Retinal pigment epithelial cell (primary cell): ENCODE measurements at regions not wholly inside any gene's neighbourhood (a gene's known extent, or its start where the extent isn't known, plus 50 kb on each side); places are given as distances from the start of the nearest gene placed in this dataset.

ENCODE experiments used
- DNase-seq: peaks from one replicate; pipeline ENCODE4 v3.0.0-alpha.2; 2010; ENCODE audit warnings: low read depth
- H3K4me3 ChIP-seq: 2 replicates; pipeline ENCODE4 v1.5.1; 2011; ENCODE audit warnings: mild to moderate bottlenecking, low read length, control low read depth, moderate library complexity
- CTCF ChIP-seq: conservative IDR thresholded peaks from 2 replicates; pipeline ENCODE4 v1.5.1; 2011; ENCODE audit warnings: low read depth, low read length, control low read depth, inconsistent platforms

- TF ChIP-seq CTCF: no peak
- no peak for DNase-seq
- no peak overlapping the region for H3K4me3 ChIP-seq
Measured at GRCh38 chr13:74084375-74084935, 49.7 kb downstream of the KLF12 start.

- no peak for DNase-seq
- H3K4me3 ChIP-seq: no peak overlapping the region
- TF ChIP-seq CTCF: no peak
Measured at GRCh38 chr13:74082741-74083160, 51.5 kb downstream of the KLF12 start.

GRCh38 chr13:74080762-74081161 is 53.4 kb downstream of the KLF12 start:
- DNase-seq: no peak
- H3K4me3 ChIP-seq: no peak overlapping the region
- no peak for TF ChIP-seq CTCF

GRCh38 chr13:74077792-74078191 is 56.4 kb downstream of the KLF12 start:
- DNase-seq: no peak
- TF ChIP-seq CTCF: no peak
- no peak overlapping the region for H3K4me3 ChIP-seq

GRCh38 chr13:74077375-74077774 is 56.8 kb downstream of the KLF12 start:
- DNase-seq: no peak
- TF ChIP-seq CTCF: no peak
- no peak overlapping the region for H3K4me3 ChIP-seq

- no peak for TF ChIP-seq CTCF
- DNase-seq: no peak
- H3K4me3 ChIP-seq: no peak overlapping the region
Measured at GRCh38 chr13:74074723-74075122, 59.5 kb downstream of the KLF12 start.

- H3K4me3 ChIP-seq: no peak overlapping the region
- no peak for DNase-seq
- no peak for TF ChIP-seq CTCF
Measured at GRCh38 chr13:74073274-74073673, 60.9 kb downstream of the KLF12 start.
